GM12878 (cell line): ENCODE measurements at regions not wholly inside any gene's neighbourhood (a gene's known extent, or its start where the extent isn't known, plus 50 kb on each side); places are given as distances from the start of the nearest gene placed in this dataset.

Experiments
- ATAC-seq: fragments of 200-7000 bp; cut with Tn5 transposase; 3 replicates; pipeline ENCODE4 v1.9.1; 2020; ENCODE audit warnings: mild to moderate bottlenecking, moderate library complexity
- BruUV-seq: library from RNA; stranded (reverse); fragments of 400-500 nt; replicated peaks from 2 replicates; lab custom pipeline; 2021; lab: Mats Ljungman, UMichigan
- CTCF ChIA-PET: fragments of 300-600 bp; sonication (Branson Sonifier 250); formaldehyde crosslinking; extraction: SDS; loops from one replicate; lab custom pipeline; 2021; ENCODE audit warnings: inconsistent platforms; lab: Yijun Ruan, JAX
- POLR2A ChIA-PET: fragments of 350-600 bp; formaldehyde crosslinking; extraction: SDS; loops from one replicate; lab custom pipeline; 2021; ENCODE audit warnings: inconsistent platforms; lab: Charles Lee
- RAD21 ChIA-PET: fragments of 300-600 bp; sonication (Branson Sonifier 250); formaldehyde crosslinking; loops from one replicate; lab custom pipeline; 2023; ENCODE audit warnings: antibody characterized with exemption; ENCODE audit not compliant: unreplicated experiment; lab: Charles Lee
- SMC1A ChIA-PET: fragments of 300-600 bp; sonication (Branson Sonifier 250); formaldehyde crosslinking; loops from one replicate; lab custom pipeline; 2023; ENCODE audit not compliant: unreplicated experiment, uncharacterized antibody; lab: Charles Lee
- DNase-seq: peaks from one replicate; pipeline ENCODE4 v3.0.0-alpha.2; 2011; ENCODE audit warnings: low read depth, low spot score
- FAIRE-seq: peaks from 3 replicates; lab custom pipeline; 2011; peaks lifted over from hg19 to GRCh38; lab: Jason Lieb, UNC
- H2AFZ ChIP-seq: 2 replicates; pipeline ENCODE4 v1.6.0; 2011; ENCODE audit warnings: low read depth, low read length, control low read depth; ENCODE audit not compliant: control insufficient read depth
- H3K27ac ChIP-seq: 2 replicates; pipeline ENCODE4 v1.5.1; 2011; ENCODE audit warnings: control low read depth; ENCODE audit not compliant: control insufficient read depth, insufficient read depth
- H3K27me3 ChIP-seq, 2 experiments: replicated peaks in 1 of 2; 2 replicates each; pipeline versions ENCODE4 v1.6.0 to v1.6.1; 2011; ENCODE audit warnings: low read length in 1 of 2; ENCODE audit not compliant: control insufficient read depth in 2 of 2, insufficient read depth in 2 of 2
- H3K36me3 ChIP-seq, 2 experiments: 2 replicates each; pipeline ENCODE4 v1.5.1; 2011; ENCODE audit warnings: low read length in 1 of 2; ENCODE audit not compliant: control insufficient read depth in 2 of 2, insufficient read depth in 2 of 2
- H3K4me1 ChIP-seq: 2 replicates; pipeline ENCODE4 v1.6.1; 2011; ENCODE audit warnings: mild to moderate bottlenecking, low read length, moderate library complexity, mixed read lengths; ENCODE audit not compliant: control insufficient read depth, insufficient read depth
- H3K4me2 ChIP-seq: 2 replicates; pipeline ENCODE4 v1.6.0; 2011; ENCODE audit warnings: control low read depth; ENCODE audit not compliant: control insufficient read depth, insufficient read depth
- H3K4me3 ChIP-seq: fragments of 200-600 bp; sonication (generic); 2 replicates; pipeline ENCODE4 v1.5.1; 2016
- H3K79me2 ChIP-seq: 2 replicates; pipeline ENCODE4 v1.6.0; 2011; ENCODE audit warnings: low read length; ENCODE audit not compliant: control insufficient read depth, insufficient read depth
- H3K9ac ChIP-seq: 2 replicates; pipeline ENCODE4 v1.8.0; 2011; ENCODE audit warnings: low read length, control low read depth, mixed read lengths; ENCODE audit not compliant: control insufficient read depth, insufficient read depth
- H3K9me3 ChIP-seq: replicated peaks from 3 replicates; pipeline ENCODE4 v1.5.1; 2011; ENCODE audit warnings: mild to moderate bottlenecking, low read length; ENCODE audit not compliant: control insufficient read depth, insufficient read depth
- H4K20me1 ChIP-seq: 2 replicates; pipeline ENCODE4 v1.6.0; 2011; ENCODE audit not compliant: control insufficient read depth, insufficient read depth
- BHLHE40 ChIP-seq, 2 experiments: fragments of 450-650 bp in 1 of 2; IDR thresholded peaks; 2 replicates each; pipeline ENCODE4 v1.6.1; 2011 to 2017; ENCODE audit warnings: low read depth in 2 of 2, borderline replicate concordance in 1 of 2, improper control_type of control experiment in 1 of 2, low read length in 1 of 2, mild to moderate bottlenecking in 1 of 2
- CTCF ChIP-seq, 3 experiments: IDR thresholded peaks in 2 of 3; conservative IDR thresholded peaks in 1 of 3; 2 replicates each; pipeline ENCODE4 v1.5.1; 2011; ENCODE audit warnings: low read depth in 3 of 3, low read length in 3 of 3, mild to moderate bottlenecking in 3 of 3, control low read depth in 2 of 3, moderate library complexity in 2 of 3, inconsistent platforms in 1 of 3, mixed read lengths in 1 of 3; ENCODE audit not compliant: control insufficient read depth in 2 of 3, insufficient read depth in 1 of 3; ENCODE audit errors: extremely low read depth in 1 of 3
- DPF2 ChIP-seq: fragments of 450-650 bp; IDR thresholded peaks from 2 replicates; pipeline ENCODE4 v1.6.1; 2017; ENCODE audit warnings: mild to moderate bottlenecking
- GATAD2B ChIP-seq: fragments of 450-650 bp; conservative IDR thresholded peaks from 2 replicates; pipeline ENCODE4 v1.6.1; 2017; ENCODE audit warnings: low read depth, mild to moderate bottlenecking, moderate library complexity
- JUNB ChIP-seq: IDR thresholded peaks from 2 replicates; pipeline ENCODE4 v1.6.1; 2016; ENCODE audit warnings: antibody characterized with exemption, mild to moderate bottlenecking
- MTA2 ChIP-seq: fragments of 450-650 bp; IDR thresholded peaks from 2 replicates; pipeline ENCODE4 v1.6.1; 2016; ENCODE audit warnings: low read depth, mild to moderate bottlenecking, moderate library complexity
- NFIC ChIP-seq: IDR thresholded peaks from 2 replicates; pipeline ENCODE4 v1.6.1; 2012; ENCODE audit warnings: low read depth, mild to moderate bottlenecking, inconsistent platforms, low read length, moderate library complexity
- WGBS: methylation state at CpG from one replicate; pipeline ENCODE4 v1.1.6; 2016; ENCODE audit warnings: low lambda C conversion rate; ENCODE audit not compliant: insufficient replicate concordance, insufficient coverage; ENCODE audit errors: missing lambda C conversion rate; 5-methylcytosine and 5-hydroxymethylcytosine counted together
- in situ Hi-C: fragments of 300-500 bp; cut with MboI; formaldehyde crosslinking; loops from 9 replicates; pipeline ENCODE4 v1.14.3; 2018; ENCODE audit warnings: mixed read lengths
- intact Hi-C: fragments of 100-400 bp; cut with micrococcal nuclease; formaldehyde crosslinking; loops from one replicate; pipeline ENCODE4 v1.14.2; 2022; ENCODE audit not compliant: unreplicated experiment
- TF ChIP-seq, protein P1 (sequence below): fragments of 450-650 bp; IDR thresholded peaks from 2 replicates; pipeline ENCODE4 v1.6.1; 2016; ENCODE audit warnings: mild to moderate bottlenecking, moderate library complexity, borderline replicate concordance

DNA sequence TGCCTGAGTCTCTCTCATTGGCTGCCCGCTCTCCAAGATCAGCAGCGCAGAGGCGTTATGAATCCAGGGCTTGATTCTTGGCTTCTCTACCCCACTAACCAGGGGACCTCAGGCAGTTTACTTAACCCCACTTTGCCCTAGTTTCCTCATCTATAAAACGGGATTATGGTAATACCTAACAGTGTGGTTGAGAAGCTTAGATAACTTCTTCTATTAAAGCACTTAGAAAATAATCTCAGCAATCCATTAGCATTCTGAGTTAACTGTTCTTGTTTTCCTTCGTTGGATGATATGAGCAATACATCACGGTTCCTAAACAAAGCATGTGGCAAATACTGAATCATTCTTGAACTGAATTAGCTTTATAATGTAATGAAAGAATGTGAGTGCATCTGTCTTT lies 116.3 kb upstream of the FKBP1C start:
- ChIA-PET RAD21 (interaction anchor here (0.8 to 4.2 kb wide), 3 partner anchors 113 to 122 kb away, joined by 3 to 24 read pairs (median 4); no protein-coding TSS in a partner anchor), POLR2A (interaction anchor here (1.3 kb wide), 1 partner anchor 119 kb away, joined by 3 read pairs; no protein-coding TSS in a partner anchor), CTCF (interaction anchor here (1.1 to 2.6 kb wide), 4 partner anchors 11 to 258 kb away, joined by 3 to 6 read pairs (median 4); no protein-coding TSS in a partner anchor), SMC1A (interaction anchor here (0.9 to 6.7 kb wide), 8 partner anchors 20 to 177 kb away, joined by 3 to 34 read pairs (median 5); no protein-coding TSS in a partner anchor)
- no peak overlapping the region for H2AFZ ChIP-seq
- TF ChIP-seq CTCF (IDR thresholded peaks at IDR 0.05 in 2 of 3, conservative IDR thresholded peaks at IDR 0.05 in 1 of 3; ENCODE audit: control insufficient read depth in 2 of 3, extremely low read depth in 1 of 3, insufficient read depth in 1 of 3, low read depth in 3 of 3, low read length in 3 of 3), result no peak
- no peaks in the 10 kb centered on the region for H4K20me1 ChIP-seq
- no peak overlapping the region for H3K4me2 ChIP-seq
- ATAC-seq, result no peak
- peaks cover 7% of the 10 kb centered on the region; the same call in 1 of the 2 replicates for H3K4me1 ChIP-seq
- WGBS, result 49% methylated on average over 6 of the region's 6 CpGs
- no peaks in the 10 kb centered on the region; the same call in 2 of the 3 replicates for H3K9me3 ChIP-seq
- in situ Hi-C loops (no loop called here), intact Hi-C loops (loop anchor here (5.0 kb wide), 2 partner anchors 62 to 123 kb away; no protein-coding TSS in a partner anchor)
- no peaks in the 10 kb centered on the region for H3K27me3 ChIP-seq
- no peaks in the 10 kb centered on the region for H3K36me3 ChIP-seq
- no peak overlapping the region for H3K9ac ChIP-seq
- no peak overlapping the region for H3K4me3 ChIP-seq
- BruUV-seq, result no TSS peak
- H3K79me2 ChIP-seq, result no peaks in the 10 kb centered on the region
- DNase-seq, result no peak
- H3K27ac ChIP-seq, result no peak overlapping the region
- FAIRE-seq, result no peak

GRCh38 chr6:63097222-63097621 lies 114.0 kb upstream of the FKBP1C start:
- BruUV-seq, result no TSS peak
- in situ Hi-C loops, result no loop called here
- POLR2A ChIA-PET, result no interaction called here
- TF ChIP-seq GATAD2B (no peak), DPF2 (peak; percentile 65; the same call in 1 of the 2 replicates), NFIC (peak; percentile 32; the same call in 1 of the 2 replicates), BHLHE40 (IDR thresholded peaks at IDR 0.05; ENCODE audit: borderline replicate concordance in 1 of 2, low read depth in 2 of 2, low read length in 1 of 2) (peak in 1 of 2 experiments; percentile 18; a peak in 1 of 4 replicates), JUNB (0 out of 2 replicates have a peak, but pooled peaks have one; percentile 8), MTA2 (peak; percentile 84)
- TF ChIP-seq, protein P1, sequence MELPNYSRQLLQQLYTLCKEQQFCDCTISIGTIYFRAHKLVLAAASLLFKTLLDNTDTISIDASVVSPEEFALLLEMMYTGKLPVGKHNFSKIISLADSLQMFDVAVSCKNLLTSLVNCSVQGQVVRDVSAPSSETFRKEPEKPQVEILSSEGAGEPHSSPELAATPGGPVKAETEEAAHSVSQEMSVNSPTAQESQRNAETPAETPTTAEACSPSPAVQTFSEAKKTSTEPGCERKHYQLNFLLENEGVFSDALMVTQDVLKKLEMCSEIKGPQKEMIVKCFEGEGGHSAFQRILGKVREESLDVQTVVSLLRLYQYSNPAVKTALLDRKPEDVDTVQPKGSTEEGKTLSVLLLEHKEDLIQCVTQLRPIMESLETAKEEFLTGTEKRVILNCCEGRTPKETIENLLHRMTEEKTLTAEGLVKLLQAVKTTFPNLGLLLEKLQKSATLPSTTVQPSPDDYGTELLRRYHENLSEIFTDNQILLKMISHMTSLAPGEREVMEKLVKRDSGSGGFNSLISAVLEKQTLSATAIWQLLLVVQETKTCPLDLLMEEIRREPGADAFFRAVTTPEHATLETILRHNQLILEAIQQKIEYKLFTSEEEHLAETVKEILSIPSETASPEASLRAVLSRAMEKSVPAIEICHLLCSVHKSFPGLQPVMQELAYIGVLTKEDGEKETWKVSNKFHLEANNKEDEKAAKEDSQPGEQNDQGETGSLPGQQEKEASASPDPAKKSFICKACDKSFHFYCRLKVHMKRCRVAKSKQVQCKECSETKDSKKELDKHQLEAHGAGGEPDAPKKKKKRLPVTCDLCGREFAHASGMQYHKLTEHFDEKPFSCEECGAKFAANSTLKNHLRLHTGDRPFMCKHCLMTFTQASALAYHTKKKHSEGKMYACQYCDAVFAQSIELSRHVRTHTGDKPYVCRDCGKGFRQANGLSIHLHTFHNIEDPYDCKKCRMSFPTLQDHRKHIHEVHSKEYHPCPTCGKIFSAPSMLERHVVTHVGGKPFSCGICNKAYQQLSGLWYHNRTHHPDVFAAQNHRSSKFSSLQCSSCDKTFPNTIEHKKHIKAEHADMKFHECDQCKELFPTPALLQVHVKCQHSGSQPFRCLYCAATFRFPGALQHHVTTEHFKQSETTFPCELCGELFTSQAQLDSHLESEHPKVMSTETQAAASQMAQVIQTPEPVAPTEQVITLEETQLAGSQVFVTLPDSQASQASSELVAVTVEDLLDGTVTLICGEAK, result peak; percentile 78; the same call in 1 of the 2 replicates

More at GRCh38 chr6:63097222-63097621, 114.0 kb upstream of the FKBP1C start:
- Histone ChIP-seq H4K20me1 (no peaks in the 10 kb centered on the region), H3K4me3 (no peak overlapping the region), H3K36me3 (no peaks in the 10 kb centered on the region), H2AFZ (no peak overlapping the region), H3K4me1 (peaks cover 7% of the 10 kb centered on the region; the same call in 1 of the 2 replicates), H3K4me2 (no peak overlapping the region), H3K9me3 (no peaks in the 10 kb centered on the region; the same call in 2 of the 3 replicates), H3K27ac (no peak overlapping the region), H3K27me3 (no peaks in the 10 kb centered on the region), H3K9ac (no peak overlapping the region), H3K79me2 (no peaks in the 10 kb centered on the region)
- SMC1A ChIA-PET, result interaction anchor here (0.5 to 6.7 kb wide), 12 partner anchors 17 to 255 kb away, joined by 3 to 34 read pairs (median 4); no protein-coding TSS in a partner anchor
- CTCF ChIA-PET, result interaction anchor here (0.6 to 2.5 kb wide), 7 partner anchors 9 to 255 kb away, joined by 3 to 7 read pairs (median 4); no protein-coding TSS in a partner anchor
- DNase-seq (no peak), FAIRE-seq (no peak), ATAC-seq (peak; percentile 73)
- RAD21 ChIA-PET, result interaction anchor here (1.0 to 4.2 kb wide), 5 partner anchors 8 to 256 kb away, joined by 3 to 24 read pairs (median 4); no protein-coding TSS in a partner anchor
- 0% methylated on average over 1 of the region's 1 CpG for WGBS
- intact Hi-C loops, result loop anchor here (1.0 to 5.0 kb wide), 2 partner anchors 17 to 125 kb away; no protein-coding TSS in a partner anchor
